Uterus (tissue), 3 donors: ENCODE measurements at regions not wholly inside any gene's neighbourhood (a gene's known extent, or its start where the extent isn't known, plus 50 kb on each side); places are given as distances from the start of the nearest gene placed in this dataset.

Experiments
- DNase-seq, 2 donors: peaks; one replicate each; pipeline ENCODE4 v3.0.0-alpha.2; 2019 to 2020
- H3K27ac ChIP-seq, 2 donors: fragments of 200-600 bp; sonication (generic); 1 replicate in 1 of 2; 2 replicates in 1 of 2; pipeline ENCODE4 v1.5.1; 2016 to 2018
- H3K27me3 ChIP-seq, 2 donors: fragments of 200-600 bp; sonication (generic); one replicate each; pipeline ENCODE4 v1.5.1; 2018 to 2019; ENCODE audit warnings: control low read depth in 1 of 2
- H3K36me3 ChIP-seq, 2 donors: fragments of 200-600 bp; sonication (generic); one replicate each; pipeline ENCODE4 v1.5.1; 2019; ENCODE audit warnings: control low read depth in 1 of 2
- H3K4me1 ChIP-seq, 2 donors: fragments of 200-600 bp; sonication (generic); one replicate each; pipeline ENCODE4 v1.5.1; 2018 to 2019; ENCODE audit warnings: control low read depth in 1 of 2
- H3K4me3 ChIP-seq, 2 donors: fragments of 200-600 bp; sonication (generic); 1 replicate in 1 of 2; 2 replicates in 1 of 2; pipeline ENCODE4 v1.5.1; 2018 to 2019; ENCODE audit warnings: mild to moderate bottlenecking in 1 of 2
- H3K9me3 ChIP-seq, 2 donors: fragments of 200-600 bp; sonication (generic); one replicate each; pipeline ENCODE4 v1.5.1; 2019; ENCODE audit warnings: control low read depth in 1 of 2
- CTCF ChIP-seq, 4 experiments: fragments of 200-600 bp in 2 of 4; fragments of 450-650 bp in 2 of 4; sonication (generic) in 2 of 4; IDR thresholded peaks; one replicate each; pipeline ENCODE4 v1.5.1; 2016 to 2019; ENCODE audit warnings: antibody characterized with exemption in 4 of 4, mild to moderate bottlenecking in 2 of 4, moderate library complexity in 1 of 4
- POLR2A ChIP-seq, 2 donors: fragments of 450-650 bp; IDR thresholded peaks; one replicate each; pipeline ENCODE4 v1.6.1; 2016; ENCODE audit warnings: antibody characterized with exemption in 2 of 2, mild to moderate bottlenecking in 1 of 2, moderate library complexity in 1 of 2
- intact Hi-C: fragments of 100-400 bp; cut with DNase I; formaldehyde crosslinking; loops from one replicate; pipeline ENCODE4 v1.15.1; 2023; ENCODE audit warnings: low total_unique reads
- donor health status: DM: yes; HTN: yes; CAD: no.

GRCh38 chr17:13374203-13375143 is 227.3 kb downstream of the HS3ST3A1 start:
- TF ChIP-seq POLR2A (IDR thresholded peaks at IDR 0.05) = no peak
- TF ChIP-seq CTCF (IDR thresholded peaks at IDR 0.05) = no peak
- H3K4me1 ChIP-seq = no peaks in the 10 kb centered on the region
- no peaks in the 10 kb centered on the region for H3K27me3 ChIP-seq
- H3K27ac ChIP-seq = no peak overlapping the region
- no peak overlapping the region for H3K4me3 ChIP-seq
- no peak for DNase-seq
- H3K36me3 ChIP-seq = no peaks in the 10 kb centered on the region
- intact Hi-C loops = no loop called here
- no peaks in the 10 kb centered on the region for H3K9me3 ChIP-seq

GRCh38 chr17:13372432-13372831 is 229.3 kb downstream of the HS3ST3A1 start:
- TF ChIP-seq POLR2A (IDR thresholded peaks at IDR 0.05) = no peak
- TF ChIP-seq CTCF (IDR thresholded peaks at IDR 0.05) = no peak
- Histone ChIP-seq H3K9me3 (no peaks in the 10 kb centered on the region), H3K36me3 (no peaks in the 10 kb centered on the region), H3K4me1 (no peaks in the 10 kb centered on the region), H3K4me3 (no peak overlapping the region), H3K27me3 (no peaks in the 10 kb centered on the region), H3K27ac (no peak overlapping the region)
- no peak for DNase-seq
- intact Hi-C loops = no loop called here

- H3K36me3 ChIP-seq = no peaks in the 10 kb centered on the region
Measured at GRCh38 chr17:13367154-13367553, 234.6 kb downstream of the HS3ST3A1 start.

GRCh38 chr17:13365331-13365730 is 236.4 kb downstream of the HS3ST3A1 start:
- no peaks in the 10 kb centered on the region for H3K9me3 ChIP-seq

More at GRCh38 chr17:13367154-13367553, 234.6 kb downstream of the HS3ST3A1 start:
- no peak for TF ChIP-seq CTCF (IDR thresholded peaks at IDR 0.05)
- H3K27ac ChIP-seq = no peak overlapping the region
- DNase-seq = no peak
- no peaks in the 10 kb centered on the region for H3K4me1 ChIP-seq
- H3K27me3 ChIP-seq = no peaks in the 10 kb centered on the region
- intact Hi-C loops = no loop called here
- no peak overlapping the region for H3K4me3 ChIP-seq
- no peaks in the 10 kb centered on the region for H3K9me3 ChIP-seq

More at GRCh38 chr17:13365331-13365730, 236.4 kb downstream of the HS3ST3A1 start:
- no peak overlapping the region for H3K27ac ChIP-seq
- H3K36me3 ChIP-seq = no peaks in the 10 kb centered on the region
- no peak for DNase-seq
- H3K4me1 ChIP-seq = no peaks in the 10 kb centered on the region
- no peak for TF ChIP-seq CTCF (IDR thresholded peaks at IDR 0.05)
- no peak for TF ChIP-seq POLR2A (IDR thresholded peaks at IDR 0.05)
- no peak overlapping the region for H3K4me3 ChIP-seq
- H3K27me3 ChIP-seq = no peaks in the 10 kb centered on the region
- intact Hi-C loops = no loop called here
